DMS153 treated with DMSO at 0.1 percent for 48 hours (cell line): ENCODE measurements at regions not wholly inside any gene's neighbourhood (a gene's known extent, or its start where the extent isn't known, plus 50 kb on each side); places are given as distances from the start of the nearest gene placed in this dataset.

Experiments
- DNase-seq: peaks from one replicate; lab custom pipeline; 2025; ENCODE audit not compliant: unreplicated experiment; lab: John Stamatoyannopoulos, UW

GRCh38 chr2:71797035-71797810 lies 343.9 kb downstream of the DYSF start:
- DNase-seq: no peak

DNA sequence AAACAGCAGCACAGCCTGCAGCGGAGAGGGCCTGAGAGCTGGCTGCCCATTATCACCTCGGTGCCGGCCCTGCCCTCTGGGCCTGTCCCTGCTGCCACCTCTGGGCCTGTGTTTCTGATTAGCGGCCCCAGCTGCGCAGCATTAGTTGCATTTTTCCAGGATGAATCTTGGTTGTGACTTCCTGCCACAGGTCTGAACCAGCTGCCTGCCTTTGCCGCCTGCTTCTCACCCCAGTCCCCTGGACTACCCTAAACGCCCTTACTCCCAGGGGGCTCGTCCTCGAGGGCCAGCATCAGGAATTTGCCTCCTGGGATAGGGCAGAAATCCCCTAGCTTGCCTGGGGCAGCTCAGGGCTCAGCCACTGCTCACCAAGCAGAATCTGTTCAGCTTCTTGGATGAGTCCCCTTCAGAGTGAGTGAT lies 342.8 kb downstream of the DYSF start:
- no peak for DNase-seq

- DNase-seq: no peak
These were observed 342.1 kb downstream of the DYSF start for GRCh38 chr2:71795486-71795885.

DNA sequence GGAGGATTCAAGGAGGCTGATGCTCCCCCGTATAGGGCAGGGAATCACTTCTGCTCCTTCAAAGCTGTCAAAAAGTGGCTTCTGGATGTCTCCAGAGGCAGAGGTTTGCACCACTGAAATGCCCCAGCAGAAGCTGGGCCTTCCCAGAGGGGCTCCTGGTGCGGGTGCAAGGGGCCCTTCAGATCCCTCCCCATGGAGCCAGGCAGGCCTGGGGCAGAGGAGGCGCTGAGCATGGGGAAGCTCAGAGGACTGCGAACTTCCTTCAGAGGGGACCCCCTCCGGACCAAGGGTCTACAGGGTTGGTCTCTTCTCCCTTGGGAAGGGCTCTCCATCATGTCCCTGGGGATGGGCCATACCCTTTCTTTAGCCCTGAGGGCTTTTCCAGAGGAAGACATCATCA lies 341.2 kb downstream of the DYSF start:
- DNase-seq: no peak

DNA sequence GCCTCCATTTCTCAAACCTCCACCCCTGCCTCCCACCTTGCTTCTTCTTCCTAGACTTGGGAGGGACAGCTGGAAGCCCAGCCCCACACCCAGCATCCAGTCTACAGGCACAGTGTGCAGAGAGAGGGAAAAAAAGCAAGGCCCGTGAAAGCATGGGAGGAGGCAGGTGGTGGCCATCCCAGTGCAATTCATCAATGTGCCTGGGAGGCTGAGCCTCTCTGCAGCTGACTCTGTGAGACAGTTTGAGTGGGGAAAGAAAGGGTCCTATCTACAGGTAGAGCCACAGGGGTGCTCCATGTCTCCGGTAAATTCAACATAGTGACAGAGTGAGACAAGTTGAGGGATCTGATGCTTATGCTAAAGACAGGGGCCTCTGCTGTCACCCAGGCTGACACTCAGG lies 340.6 kb downstream of the DYSF start:
- no peak for DNase-seq

DNA sequence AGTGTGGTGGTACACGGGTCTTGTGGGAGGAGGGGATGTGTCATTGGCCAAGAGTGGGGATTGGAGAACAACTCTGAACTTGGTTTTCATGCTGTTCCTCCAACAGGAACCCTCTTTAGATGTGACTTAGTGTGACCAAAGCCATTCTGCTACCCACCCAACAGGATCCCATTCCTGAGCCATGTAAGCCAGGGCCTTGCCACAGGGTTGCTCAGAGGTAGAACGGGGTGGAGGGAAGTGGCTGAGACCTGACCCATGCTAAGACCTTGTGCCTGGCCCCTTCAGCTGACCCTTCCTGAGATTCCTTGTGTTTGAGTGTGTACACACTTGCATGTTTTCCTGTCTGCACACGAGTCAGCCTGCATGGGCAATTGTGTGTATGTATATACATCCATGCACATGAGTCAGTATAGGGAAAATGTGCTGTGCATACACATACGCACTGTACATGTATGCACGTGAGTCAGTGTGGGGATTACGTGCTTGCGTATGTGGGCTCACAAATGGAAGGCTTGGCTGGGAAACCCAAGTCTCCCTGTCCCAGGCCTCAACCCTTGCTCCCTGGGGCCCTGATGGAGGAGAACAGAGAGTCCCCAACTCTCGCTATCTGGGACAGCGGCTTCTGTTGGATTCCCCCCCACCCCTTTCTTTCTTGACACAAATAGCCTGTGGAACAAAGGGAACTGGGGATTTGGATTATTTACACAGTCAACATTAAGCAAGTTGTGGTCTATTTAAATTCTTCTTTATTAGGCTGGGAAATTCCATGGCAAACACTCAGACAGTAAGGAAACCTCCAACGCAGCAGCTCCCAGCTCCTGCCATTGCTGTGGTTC lies 339.8 kb downstream of the DYSF start:
- DNase-seq: no peak

DNA sequence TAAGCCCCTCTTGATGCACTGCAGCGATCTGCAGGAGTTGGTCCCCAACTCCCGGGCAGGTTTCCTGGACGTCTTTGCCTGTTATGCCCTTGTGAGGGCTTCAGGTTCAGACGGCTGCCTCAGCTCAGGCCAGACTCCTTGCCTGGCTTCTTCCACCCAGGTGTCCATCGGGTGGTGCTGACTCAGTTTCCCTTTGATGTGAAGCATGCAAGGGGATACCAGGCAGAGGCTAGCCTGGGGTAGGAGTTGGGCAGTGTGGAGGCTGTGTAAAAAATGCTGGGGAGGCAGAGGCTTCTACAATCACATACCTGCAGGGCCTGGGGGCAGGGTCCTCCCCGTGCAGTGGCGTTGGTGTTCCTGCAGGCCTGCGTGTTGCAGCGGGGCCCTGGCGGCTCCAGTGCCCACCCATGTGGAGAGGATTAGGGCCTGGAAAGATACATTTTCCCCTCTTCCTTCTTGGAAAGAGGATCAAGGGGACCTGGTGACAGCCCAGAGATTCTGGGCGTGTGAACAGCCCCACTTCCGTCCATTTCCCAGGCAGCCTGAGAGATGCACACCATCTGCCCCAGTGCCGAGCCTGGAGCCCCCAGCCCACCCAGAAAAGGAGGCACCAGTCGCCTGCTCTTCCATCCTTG lies 338.3 kb downstream of the DYSF start:
- DNase-seq: no peak

DNA sequence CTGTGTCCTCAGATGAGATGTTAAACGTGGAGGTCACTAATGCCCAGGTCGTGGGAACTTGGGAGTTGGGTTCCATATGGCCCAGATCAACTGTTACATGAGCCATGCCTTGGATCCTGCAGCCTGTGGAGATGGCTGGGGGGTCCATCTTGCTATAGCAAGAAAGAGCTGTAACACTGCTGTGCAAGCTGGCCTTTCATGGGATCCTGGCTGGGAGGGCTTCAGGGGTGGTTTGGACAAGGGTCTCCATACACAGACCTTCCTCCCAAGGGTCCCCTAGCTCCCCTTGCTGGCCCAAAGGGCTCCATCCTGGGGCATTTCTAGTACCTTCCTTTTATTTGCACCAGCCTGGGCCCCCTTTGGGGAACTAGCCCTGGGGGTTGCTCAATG lies 337.7 kb downstream of the DYSF start:
- no peak for DNase-seq

GRCh38 chr2:71790226-71791060 lies 337.1 kb downstream of the DYSF start:
- no peak for DNase-seq

GRCh38 chr2:71789556-71790204 lies 336.3 kb downstream of the DYSF start:
- DNase-seq: no peak

DNA sequence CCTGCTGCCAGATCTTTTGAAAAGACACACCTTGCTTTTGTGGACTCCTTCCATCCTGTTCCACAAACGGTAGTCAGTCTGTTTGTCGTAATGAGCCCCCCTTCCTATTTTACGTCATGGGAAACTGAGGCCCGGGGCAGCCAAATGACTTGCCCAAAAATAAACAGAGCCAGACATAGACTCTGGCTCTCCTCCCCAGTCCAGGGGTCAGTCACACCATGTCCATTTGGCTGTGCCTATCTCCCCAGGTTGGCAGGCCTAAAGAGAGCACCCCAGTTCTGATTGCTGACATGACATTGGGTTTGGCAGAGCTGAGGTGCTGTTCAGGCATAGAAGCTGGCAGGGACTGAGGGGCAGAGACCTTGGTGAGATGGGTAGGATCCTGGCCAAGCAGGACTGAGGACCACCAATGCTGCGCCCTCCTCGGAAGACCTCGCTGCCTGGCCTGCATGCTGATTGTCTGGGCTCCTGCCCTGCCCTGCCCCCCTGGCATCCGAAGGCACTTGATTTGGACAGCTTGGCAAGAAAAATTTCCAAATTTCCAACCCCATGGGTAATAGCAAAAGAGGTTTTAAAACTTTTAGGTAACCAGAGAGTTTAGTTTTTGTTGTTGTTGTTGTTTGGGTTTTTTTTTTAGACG lies 335.4 kb downstream of the DYSF start:
- DNase-seq: no peak

DNA sequence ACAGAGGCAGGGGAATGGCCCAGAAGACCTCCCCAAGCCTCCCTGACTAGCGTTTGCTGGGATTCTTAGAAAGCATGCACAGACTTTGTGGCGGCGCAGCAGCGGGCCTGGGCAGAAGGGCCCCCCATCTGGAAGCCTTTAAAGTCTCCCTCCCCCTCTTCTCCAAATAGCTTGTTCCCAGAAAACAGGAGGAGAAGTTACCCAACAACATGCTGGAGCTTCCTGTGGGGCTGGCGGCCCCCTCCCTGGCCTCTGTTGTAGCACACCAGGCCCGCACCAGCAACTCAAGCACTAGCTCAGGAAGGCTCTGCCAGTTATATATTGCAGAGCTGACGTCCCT lies 334.8 kb downstream of the DYSF start:
- no peak for DNase-seq

- DNase-seq: no peak
These were observed 334.3 kb downstream of the DYSF start for GRCh38 chr2:71787476-71788185.

GRCh38 chr2:71787108-71787415 lies 333.7 kb downstream of the DYSF start:
- no peak for DNase-seq

DNA sequence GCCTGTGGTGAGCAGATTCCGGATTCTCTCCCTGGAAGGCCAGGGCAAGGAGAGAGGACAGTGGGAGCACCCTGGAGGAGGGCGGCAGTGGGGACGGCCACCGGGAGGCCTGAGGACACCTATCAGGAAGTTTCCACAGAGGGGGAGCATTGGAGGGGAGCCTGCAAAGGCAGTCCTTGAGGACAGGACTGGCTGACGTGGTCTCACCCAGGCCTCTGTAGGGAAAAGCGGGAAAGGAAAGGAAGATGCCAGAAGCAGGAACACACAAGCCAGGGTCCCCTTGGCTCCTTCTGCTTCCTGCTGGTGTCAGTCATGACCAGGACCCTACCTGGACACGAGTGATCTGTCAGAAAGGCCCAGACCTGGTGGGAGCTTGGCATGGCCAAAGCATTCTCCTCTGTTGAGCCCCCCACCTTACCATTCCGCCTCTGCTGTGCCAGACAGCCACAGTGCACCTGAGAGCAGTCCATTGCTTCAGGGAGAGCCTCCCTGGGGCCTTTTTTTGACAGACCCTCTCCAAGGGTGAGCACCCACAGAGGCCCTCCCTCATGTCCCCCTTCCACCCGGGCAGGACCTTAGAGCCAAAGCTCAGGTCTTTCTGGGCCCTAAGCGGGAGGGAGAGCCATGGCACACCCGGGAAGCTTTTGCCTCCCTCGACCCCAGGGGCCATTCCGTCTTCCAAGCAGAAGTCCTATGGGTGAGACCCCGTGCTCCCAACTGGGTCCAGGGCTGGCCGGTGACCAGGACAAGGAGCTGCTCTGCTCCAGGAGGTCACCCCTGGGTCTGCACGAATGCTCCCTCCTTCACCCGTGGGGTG lies 333.1 kb downstream of the DYSF start:
- no peak for DNase-seq

DNA sequence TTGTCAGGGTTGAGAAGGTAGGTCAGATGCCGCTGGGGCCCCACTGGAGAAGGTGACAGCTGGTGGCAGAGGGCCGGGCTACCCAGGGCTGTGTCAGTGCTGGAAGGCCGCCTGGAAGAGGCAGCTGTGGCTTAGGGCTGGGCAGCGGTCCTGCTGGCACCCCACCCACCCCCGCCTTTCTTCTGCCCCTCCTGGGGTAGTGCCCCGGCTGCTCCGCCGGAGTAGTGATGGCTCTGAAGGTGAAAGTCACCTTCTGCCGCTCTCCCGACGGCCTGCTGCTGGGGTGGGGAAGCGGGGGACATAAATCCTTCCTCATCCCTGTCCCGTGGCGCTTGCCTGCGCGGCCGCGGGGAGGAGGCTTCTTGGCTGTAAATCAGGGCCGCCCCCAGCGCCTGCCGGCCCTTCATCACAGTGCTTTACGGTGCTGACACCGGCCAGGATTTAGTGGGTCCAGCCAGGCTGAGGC lies 332.2 kb downstream of the DYSF start:
- no peak for DNase-seq

- DNase-seq: no peak
These were observed 331.6 kb downstream of the DYSF start for GRCh38 chr2:71784734-71785511.

DNA sequence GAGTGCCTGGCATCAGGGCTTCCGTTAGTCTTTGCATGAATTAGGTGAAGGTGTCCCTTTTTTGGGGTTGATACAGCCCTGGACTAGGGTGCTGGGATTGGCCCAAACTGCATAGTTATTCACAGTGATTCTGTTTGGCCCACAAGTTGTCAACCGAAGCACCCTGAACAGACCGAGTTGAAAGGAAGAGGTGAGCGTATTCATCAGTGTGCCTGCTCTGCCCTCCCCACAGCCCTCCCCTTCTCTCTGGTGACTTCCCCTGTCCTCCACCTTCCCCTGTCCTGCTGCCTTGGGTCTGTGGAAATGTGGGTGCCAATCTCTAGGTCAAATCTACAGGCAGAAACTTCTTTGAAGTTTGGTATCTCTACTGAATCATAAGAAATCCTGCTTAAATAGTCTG lies 330.5 kb downstream of the DYSF start:
- no peak for DNase-seq
